ENCODE measurements at regions not wholly inside any gene's neighbourhood (a gene's known extent, or its start where the extent isn't known, plus 50 kb on each side); places are given as distances from the start of the nearest gene placed in this dataset.
"Not testable (repeated sequence)": the region's sequence is repeated elsewhere in the genome, so short reads cannot be mapped to it uniquely, and the experiment has no call there.

DNA sequence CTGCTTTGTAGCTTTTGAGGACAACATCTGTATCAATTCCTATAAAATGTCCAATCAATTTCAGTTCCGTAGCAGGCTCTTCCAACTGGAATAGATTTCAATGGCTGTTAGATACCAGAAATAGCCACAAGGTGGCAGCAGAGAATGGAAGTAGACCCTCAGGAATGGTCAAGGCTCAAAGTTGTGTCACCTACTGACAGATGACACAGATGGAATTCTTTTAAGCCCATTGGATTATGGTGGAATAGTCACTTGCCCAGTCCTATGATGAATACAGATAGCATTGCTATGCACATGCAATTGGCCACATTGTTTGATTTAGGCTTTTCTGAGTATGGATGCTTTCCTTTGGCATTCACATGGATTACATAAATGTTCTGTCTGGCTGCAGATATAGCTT lies 130.4 kb upstream of the RADX start:
- H3K27me3 ChIP-seq (replicated peaks; ENCODE audit: control insufficient read depth, insufficient read depth, low read length, poor library complexity, severe bottlenecking) = no peaks in the 10 kb centered on the region
- DNase-seq = peak in 1 of 3 donors; percentile 9
- H3K36me3 ChIP-seq (ENCODE audit: control insufficient read depth, insufficient read depth, low read length) = no peaks in the 10 kb centered on the region

DNA sequence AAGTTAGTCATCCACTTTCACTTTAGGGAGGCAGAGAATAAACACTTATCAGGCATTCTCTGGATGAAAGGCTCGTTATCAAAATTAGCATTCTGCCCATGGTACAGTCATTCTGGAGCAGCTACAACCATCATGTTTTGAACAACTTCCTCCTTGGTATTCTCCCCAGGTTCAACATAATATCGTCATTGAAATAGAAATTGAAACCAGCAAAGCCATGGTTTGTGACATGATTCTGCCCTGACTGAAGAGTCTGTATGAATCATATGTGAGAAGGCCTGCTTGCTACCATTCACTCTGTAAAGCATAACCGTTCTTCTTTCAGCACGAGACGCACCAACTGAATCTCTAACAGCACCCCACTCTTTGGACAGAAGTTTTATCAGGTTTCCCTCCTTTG lies 127.5 kb upstream of the RADX start:
- Histone ChIP-seq H3K4me1 (ENCODE audit: control insufficient read depth, insufficient read depth, low read length, poor library complexity, severe bottlenecking) (no peaks in the 10 kb centered on the region), H3K27me3 (replicated peaks; ENCODE audit: control insufficient read depth, insufficient read depth, low read length, poor library complexity, severe bottlenecking) (no peaks in the 10 kb centered on the region), H3K36me3 (ENCODE audit: control insufficient read depth, insufficient read depth, low read length) (no peaks in the 10 kb centered on the region), H3K27ac (ENCODE audit: insufficient read depth, low read length, poor library complexity, severe bottlenecking) (no peak overlapping the region), H3K9me3 (ENCODE audit: control insufficient read depth, low read length) (no peaks in the 10 kb centered on the region), H3K4me3 (ENCODE audit: insufficient read depth, low read depth, low read length, poor library complexity, severe bottlenecking) (peak overlapping the region; percentile 6)
- DNase-seq = no peak

More for the DNA sequence above, 130.4 kb upstream of the RADX start:
- Histone ChIP-seq H3K4me1 (ENCODE audit: control insufficient read depth, insufficient read depth, low read length, poor library complexity, severe bottlenecking) (no peaks in the 10 kb centered on the region), H3K9me3 (ENCODE audit: control insufficient read depth, low read length) (no peaks in the 10 kb centered on the region), H3K27ac (ENCODE audit: insufficient read depth, low read length, poor library complexity, severe bottlenecking) (no peak overlapping the region), H3K4me3 (ENCODE audit: insufficient read depth, low read depth, low read length, poor library complexity, severe bottlenecking) (no peak overlapping the region)

DNA sequence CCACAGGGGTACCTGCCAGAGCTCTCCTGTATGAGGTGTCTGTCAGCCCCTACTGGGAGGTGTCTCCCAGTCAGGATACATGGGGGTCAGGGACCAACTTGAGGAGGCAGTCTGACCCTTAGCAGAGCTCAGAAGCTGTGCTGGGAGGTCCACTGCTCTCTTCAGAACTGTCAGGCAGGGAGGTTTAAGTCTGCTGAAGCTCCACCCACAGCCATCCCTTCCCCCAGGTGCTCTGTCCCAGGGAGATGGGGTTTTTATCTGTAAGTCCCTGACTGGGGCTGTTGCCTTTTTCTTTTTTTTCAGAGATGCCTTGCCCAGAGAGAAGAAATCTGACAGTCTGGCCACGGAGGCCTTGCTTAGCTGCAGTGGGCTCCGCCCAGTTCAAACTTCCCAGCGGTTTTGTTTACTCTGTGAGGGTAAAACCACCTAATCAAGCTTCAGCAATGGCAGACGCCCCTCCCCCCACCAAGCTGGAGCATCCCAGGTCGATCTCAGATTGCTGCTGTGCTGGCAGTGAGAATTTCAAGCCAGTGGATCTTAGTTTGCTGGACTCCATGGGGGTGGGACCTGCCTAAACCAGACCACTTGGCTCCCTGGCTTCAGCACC lies 118.5 kb upstream of the RADX start:
- H3K36me3 ChIP-seq (ENCODE audit: control insufficient read depth, insufficient read depth, low read length); DNase-seq; H3K4me1 ChIP-seq (ENCODE audit: control insufficient read depth, insufficient read depth, low read length, poor library complexity, severe bottlenecking); H3K27ac ChIP-seq (ENCODE audit: insufficient read depth, low read length, poor library complexity, severe bottlenecking); H3K4me3 ChIP-seq (ENCODE audit: insufficient read depth, low read depth, low read length, poor library complexity, severe bottlenecking); H3K9me3 ChIP-seq (ENCODE audit: control insufficient read depth, low read length); H3K27me3 ChIP-seq (replicated peaks; ENCODE audit: control insufficient read depth, insufficient read depth, low read length, poor library complexity, severe bottlenecking): not testable (repeated sequence)

DNA sequence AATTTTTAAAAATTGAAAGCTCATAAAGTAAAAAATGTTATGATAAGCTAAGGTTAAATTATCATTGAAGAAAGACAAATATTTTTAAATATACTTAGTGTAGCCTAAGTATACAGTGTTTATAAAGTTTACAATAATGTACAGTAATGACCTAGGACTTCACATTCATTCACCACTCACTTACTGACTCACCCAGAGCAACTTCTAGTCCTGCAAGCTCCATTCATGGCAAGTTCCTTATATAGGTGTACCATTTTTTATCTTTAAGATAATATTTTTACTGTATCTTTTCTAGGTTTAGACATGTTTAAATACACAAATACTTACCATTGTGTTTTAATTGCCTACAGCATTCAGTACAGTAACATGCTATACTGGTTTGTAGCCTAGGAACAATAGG lies 112.3 kb upstream of the RADX start:
- no peak overlapping the region for H3K4me3 ChIP-seq (ENCODE audit: insufficient read depth, low read depth, low read length, poor library complexity, severe bottlenecking)
- H3K27ac ChIP-seq (ENCODE audit: insufficient read depth, low read length, poor library complexity, severe bottlenecking) = no peak overlapping the region
- no peaks in the 10 kb centered on the region for H3K4me1 ChIP-seq (ENCODE audit: control insufficient read depth, insufficient read depth, low read length, poor library complexity, severe bottlenecking)
- no peak for DNase-seq
- no peaks in the 10 kb centered on the region for H3K9me3 ChIP-seq (ENCODE audit: control insufficient read depth, low read length)
- no peaks in the 10 kb centered on the region for H3K27me3 ChIP-seq (replicated peaks; ENCODE audit: control insufficient read depth, insufficient read depth, low read length, poor library complexity, severe bottlenecking)
- H3K36me3 ChIP-seq (ENCODE audit: control insufficient read depth, insufficient read depth, low read length) = no peaks in the 10 kb centered on the region

DNA sequence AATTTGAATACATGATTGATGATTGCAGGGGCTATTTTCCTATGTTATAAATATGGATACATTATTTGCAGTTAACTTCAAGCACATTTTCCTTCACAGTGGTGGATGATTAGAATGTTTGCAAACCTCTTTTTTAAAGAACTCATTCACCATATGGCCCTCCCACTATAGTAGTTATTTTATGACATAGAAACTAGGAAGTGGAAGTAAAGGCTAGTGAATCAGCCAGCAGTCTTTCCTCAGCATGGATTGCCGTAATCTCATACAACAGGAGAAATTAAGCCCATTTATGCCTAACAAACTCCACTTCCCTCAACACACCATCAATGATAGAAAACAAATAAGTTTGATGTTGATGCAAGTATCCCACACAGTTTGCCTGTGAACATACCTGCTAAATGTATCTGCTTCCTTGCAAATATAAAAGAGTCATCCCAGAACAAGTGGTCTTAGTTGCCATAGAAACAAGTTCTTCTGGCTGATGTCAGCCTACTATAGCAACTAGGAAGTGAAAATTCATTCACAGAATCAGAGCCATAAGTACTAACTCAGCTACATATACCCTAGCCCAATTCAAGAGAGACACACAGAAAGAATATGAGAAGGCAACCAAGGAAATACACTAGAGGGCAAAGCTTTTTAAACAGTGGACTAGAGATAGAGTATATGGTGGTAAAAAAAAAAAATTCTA lies 100.9 kb upstream of the RADX start:
- no peaks in the 10 kb centered on the region for H3K36me3 ChIP-seq (ENCODE audit: control insufficient read depth, insufficient read depth, low read length)
- no peaks in the 10 kb centered on the region for H3K9me3 ChIP-seq (ENCODE audit: control insufficient read depth, low read length)
- no peak for DNase-seq
- H3K27me3 ChIP-seq (replicated peaks; ENCODE audit: control insufficient read depth, insufficient read depth, low read length, poor library complexity, severe bottlenecking) = no peaks in the 10 kb centered on the region
- no peak overlapping the region for H3K4me3 ChIP-seq (ENCODE audit: insufficient read depth, low read depth, low read length, poor library complexity, severe bottlenecking)
- H3K27ac ChIP-seq (ENCODE audit: insufficient read depth, low read length, poor library complexity, severe bottlenecking) = no peak overlapping the region
- no peaks in the 10 kb centered on the region for H3K4me1 ChIP-seq (ENCODE audit: control insufficient read depth, insufficient read depth, low read length, poor library complexity, severe bottlenecking)
